ENCODE measurements at regions not wholly inside any gene's neighbourhood (a gene's known extent, or its start where the extent isn't known, plus 50 kb on each side); places are given as distances from the start of the nearest gene placed in this dataset.

DNA sequence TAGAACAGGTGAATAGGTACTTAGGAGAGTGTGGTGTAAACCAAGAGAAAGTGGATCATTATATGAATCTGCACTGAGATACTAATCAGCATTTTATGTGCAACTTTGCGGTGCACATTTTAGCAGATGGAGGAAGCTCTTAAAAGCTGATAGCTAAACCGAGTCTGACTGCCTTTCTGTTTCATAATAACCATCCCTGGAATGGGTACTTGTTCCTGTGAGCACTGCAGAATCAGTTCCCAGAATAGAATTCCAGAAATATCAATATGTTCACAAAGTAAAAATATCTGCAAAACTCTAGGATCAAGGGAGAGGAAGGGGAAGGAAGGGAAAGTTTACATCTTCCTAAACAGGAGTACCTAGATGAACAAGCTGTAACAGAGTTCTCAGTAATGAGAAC lies 432.2 kb upstream of the HNRNPA3 start:
- TF ChIP-seq, protein P1, sequence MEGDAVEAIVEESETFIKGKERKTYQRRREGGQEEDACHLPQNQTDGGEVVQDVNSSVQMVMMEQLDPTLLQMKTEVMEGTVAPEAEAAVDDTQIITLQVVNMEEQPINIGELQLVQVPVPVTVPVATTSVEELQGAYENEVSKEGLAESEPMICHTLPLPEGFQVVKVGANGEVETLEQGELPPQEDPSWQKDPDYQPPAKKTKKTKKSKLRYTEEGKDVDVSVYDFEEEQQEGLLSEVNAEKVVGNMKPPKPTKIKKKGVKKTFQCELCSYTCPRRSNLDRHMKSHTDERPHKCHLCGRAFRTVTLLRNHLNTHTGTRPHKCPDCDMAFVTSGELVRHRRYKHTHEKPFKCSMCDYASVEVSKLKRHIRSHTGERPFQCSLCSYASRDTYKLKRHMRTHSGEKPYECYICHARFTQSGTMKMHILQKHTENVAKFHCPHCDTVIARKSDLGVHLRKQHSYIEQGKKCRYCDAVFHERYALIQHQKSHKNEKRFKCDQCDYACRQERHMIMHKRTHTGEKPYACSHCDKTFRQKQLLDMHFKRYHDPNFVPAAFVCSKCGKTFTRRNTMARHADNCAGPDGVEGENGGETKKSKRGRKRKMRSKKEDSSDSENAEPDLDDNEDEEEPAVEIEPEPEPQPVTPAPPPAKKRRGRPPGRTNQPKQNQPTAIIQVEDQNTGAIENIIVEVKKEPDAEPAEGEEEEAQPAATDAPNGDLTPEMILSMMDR (conservative IDR thresholded peaks at IDR 0.05; ENCODE audit: low read depth, low read length): no peak
- TF ChIP-seq EZH2 (IDR thresholded peaks at IDR 0.05; ENCODE audit: borderline replicate concordance, low read depth, low read length, poor library complexity, severe bottlenecking): no peak
